T47D (cell line): ENCODE measurements at regions not wholly inside any gene's neighbourhood (a gene's known extent, or its start where the extent isn't known, plus 50 kb on each side); places are given as distances from the start of the nearest gene placed in this dataset.

Source experiments
- DNase-seq, 2 experiments: peaks; one replicate each; pipeline versions ENCODE4 v3.0.0 to v3.0.0-alpha.2; 2011 to 2012; ENCODE audit warnings: low read depth in 1 of 2, low spot score in 1 of 2
- JUND ChIP-seq: IDR thresholded peaks from 2 replicates; pipeline ENCODE4 v1.6.1; 2012; ENCODE audit warnings: low read depth
- in situ Hi-C: cut with HindIII; loops from 2 replicates; pipeline ENCODE4 v1.10.0; 2016; ENCODE audit warnings: low sequenced_read_pairs, low pct_unique_long_range_greater_than_20kb

- no peak for DNase-seq
- in situ Hi-C loops: no loop called here
- TF ChIP-seq JUND: no peak
Observed at GRCh38 chr12:65643595-65644386, 180.5 kb upstream of the HMGA2 start.

- no peak for DNase-seq
- no peak for TF ChIP-seq JUND
- in situ Hi-C loops: no loop called here
Observed at GRCh38 chr12:65646127-65646643, 178.1 kb upstream of the HMGA2 start.

GRCh38 chr12:65647074-65647473 is 177.2 kb upstream of the HMGA2 start:
- TF ChIP-seq JUND: no peak
- in situ Hi-C loops: no loop called here
- no peak for DNase-seq

GRCh38 chr12:65648461-65648860 is 175.8 kb upstream of the HMGA2 start:
- no peak for DNase-seq
- in situ Hi-C loops: no loop called here
- TF ChIP-seq JUND: no peak

- in situ Hi-C loops: no loop called here
- no peak for DNase-seq
- no peak for TF ChIP-seq JUND
Observed at GRCh38 chr12:65649126-65649525, 175.2 kb upstream of the HMGA2 start.

- TF ChIP-seq JUND: no peak
- in situ Hi-C loops: no loop called here
- no peak for DNase-seq
Observed at GRCh38 chr12:65651060-65651459, 173.2 kb upstream of the HMGA2 start.

- DNase-seq: no peak
- in situ Hi-C loops: no loop called here
- no peak for TF ChIP-seq JUND
Observed at GRCh38 chr12:65653321-65653720, 171.0 kb upstream of the HMGA2 start.

GRCh38 chr12:65653946-65654629 is 170.2 kb upstream of the HMGA2 start:
- in situ Hi-C loops: no loop called here
- no peak for TF ChIP-seq JUND
- no peak for DNase-seq

- DNase-seq: no peak
- in situ Hi-C loops: no loop called here
- TF ChIP-seq JUND: no peak
Observed at GRCh38 chr12:65655074-65655493, 169.2 kb upstream of the HMGA2 start.

GRCh38 chr12:65656156-65656882 is 168.0 kb upstream of the HMGA2 start:
- no peak for TF ChIP-seq JUND
- DNase-seq: no peak
- in situ Hi-C loops: no loop called here

- TF ChIP-seq JUND: no peak
- in situ Hi-C loops: no loop called here
- no peak for DNase-seq
Observed at GRCh38 chr12:65656891-65657351, 167.4 kb upstream of the HMGA2 start.

- in situ Hi-C loops: no loop called here
- TF ChIP-seq JUND: no peak
- DNase-seq: no peak
Observed at GRCh38 chr12:65657635-65658034, 166.6 kb upstream of the HMGA2 start.
